GM12878 (cell line): ENCODE measurements at regions not wholly inside any gene's neighbourhood (a gene's known extent, or its start where the extent isn't known, plus 50 kb on each side); places are given as distances from the start of the nearest gene placed in this dataset.

Source experiments
- ATAC-seq: fragments of 200-7000 bp; cut with Tn5 transposase; 3 replicates; pipeline ENCODE4 v1.9.1; 2020; ENCODE audit warnings: mild to moderate bottlenecking, moderate library complexity
- BruUV-seq: library from RNA; stranded (reverse); fragments of 400-500 nt; replicated peaks from 2 replicates; lab custom pipeline; 2021; lab: Mats Ljungman, UMichigan
- CTCF ChIA-PET: fragments of 300-600 bp; sonication (Branson Sonifier 250); formaldehyde crosslinking; extraction: SDS; loops from one replicate; lab custom pipeline; 2021; ENCODE audit warnings: inconsistent platforms; lab: Yijun Ruan, JAX
- POLR2A ChIA-PET: fragments of 350-600 bp; formaldehyde crosslinking; extraction: SDS; loops from one replicate; lab custom pipeline; 2021; ENCODE audit warnings: inconsistent platforms; lab: Charles Lee
- RAD21 ChIA-PET: fragments of 300-600 bp; sonication (Branson Sonifier 250); formaldehyde crosslinking; loops from one replicate; lab custom pipeline; 2023; ENCODE audit warnings: antibody characterized with exemption; ENCODE audit not compliant: unreplicated experiment; lab: Charles Lee
- SMC1A ChIA-PET: fragments of 300-600 bp; sonication (Branson Sonifier 250); formaldehyde crosslinking; loops from one replicate; lab custom pipeline; 2023; ENCODE audit not compliant: unreplicated experiment, uncharacterized antibody; lab: Charles Lee
- DNase-seq: peaks from one replicate; pipeline ENCODE4 v3.0.0-alpha.2; 2011; ENCODE audit warnings: low read depth, low spot score
- FAIRE-seq: peaks from 3 replicates; lab custom pipeline; 2011; peaks lifted over from hg19 to GRCh38; lab: Jason Lieb, UNC
- H2AFZ ChIP-seq: 2 replicates; pipeline ENCODE4 v1.6.0; 2011; ENCODE audit warnings: low read depth, low read length, control low read depth; ENCODE audit not compliant: control insufficient read depth
- H3K27ac ChIP-seq: 2 replicates; pipeline ENCODE4 v1.5.1; 2011; ENCODE audit warnings: control low read depth; ENCODE audit not compliant: control insufficient read depth, insufficient read depth
- H3K27me3 ChIP-seq, 2 experiments: replicated peaks in 1 of 2; 2 replicates each; pipeline versions ENCODE4 v1.6.0 to v1.6.1; 2011; ENCODE audit warnings: low read length in 1 of 2; ENCODE audit not compliant: control insufficient read depth in 2 of 2, insufficient read depth in 2 of 2
- H3K36me3 ChIP-seq, 2 experiments: 2 replicates each; pipeline ENCODE4 v1.5.1; 2011; ENCODE audit warnings: low read length in 1 of 2; ENCODE audit not compliant: control insufficient read depth in 2 of 2, insufficient read depth in 2 of 2
- H3K4me1 ChIP-seq: 2 replicates; pipeline ENCODE4 v1.6.1; 2011; ENCODE audit warnings: mild to moderate bottlenecking, low read length, moderate library complexity, mixed read lengths; ENCODE audit not compliant: control insufficient read depth, insufficient read depth
- H3K4me2 ChIP-seq: 2 replicates; pipeline ENCODE4 v1.6.0; 2011; ENCODE audit warnings: control low read depth; ENCODE audit not compliant: control insufficient read depth, insufficient read depth
- H3K4me3 ChIP-seq: fragments of 200-600 bp; sonication (generic); 2 replicates; pipeline ENCODE4 v1.5.1; 2016
- H3K79me2 ChIP-seq: 2 replicates; pipeline ENCODE4 v1.6.0; 2011; ENCODE audit warnings: low read length; ENCODE audit not compliant: control insufficient read depth, insufficient read depth
- H3K9ac ChIP-seq: 2 replicates; pipeline ENCODE4 v1.8.0; 2011; ENCODE audit warnings: low read length, control low read depth, mixed read lengths; ENCODE audit not compliant: control insufficient read depth, insufficient read depth
- H3K9me3 ChIP-seq: replicated peaks from 3 replicates; pipeline ENCODE4 v1.5.1; 2011; ENCODE audit warnings: mild to moderate bottlenecking, low read length; ENCODE audit not compliant: control insufficient read depth, insufficient read depth
- H4K20me1 ChIP-seq: 2 replicates; pipeline ENCODE4 v1.6.0; 2011; ENCODE audit not compliant: control insufficient read depth, insufficient read depth
- ATF7 ChIP-seq: fragments of 450-650 bp; IDR thresholded peaks from 2 replicates; pipeline ENCODE4 v1.6.1; 2016; ENCODE audit warnings: low read depth, mild to moderate bottlenecking
- FOXM1 ChIP-seq: IDR thresholded peaks from 2 replicates; pipeline ENCODE4 v1.6.1; 2012; ENCODE audit warnings: low read depth, mild to moderate bottlenecking, inconsistent platforms, low read length, moderate library complexity
- JUNB ChIP-seq: IDR thresholded peaks from 2 replicates; pipeline ENCODE4 v1.6.1; 2016; ENCODE audit warnings: antibody characterized with exemption, mild to moderate bottlenecking
- POLR2AphosphoS2 ChIP-seq: IDR thresholded peaks from 2 replicates; pipeline ENCODE4 v1.6.1; 2011; ENCODE audit warnings: low read depth, mild to moderate bottlenecking, low read length, improper control_type of control experiment, moderate library complexity
- RFX5 ChIP-seq: IDR thresholded peaks from 2 replicates; pipeline ENCODE4 v1.6.1; 2011; ENCODE audit warnings: low read depth, low read length, improper control_type of control experiment
- SIX5 ChIP-seq: IDR thresholded peaks from 2 replicates; pipeline ENCODE4 v1.6.1; 2011; ENCODE audit warnings: mild to moderate bottlenecking, low read depth, low read length, moderate library complexity; ENCODE audit not compliant: severe bottlenecking
- SMAD1 ChIP-seq: fragments of 450-650 bp; IDR thresholded peaks from 2 replicates; pipeline ENCODE4 v1.6.1; 2018; ENCODE audit warnings: mild to moderate bottlenecking, low read depth; ENCODE audit not compliant: partially characterized antibody
- WGBS: methylation state at CpG from one replicate; pipeline ENCODE4 v1.1.6; 2016; ENCODE audit warnings: low lambda C conversion rate; ENCODE audit not compliant: insufficient replicate concordance, insufficient coverage; ENCODE audit errors: missing lambda C conversion rate; 5-methylcytosine and 5-hydroxymethylcytosine counted together
- in situ Hi-C: fragments of 300-500 bp; cut with MboI; formaldehyde crosslinking; loops from 9 replicates; pipeline ENCODE4 v1.14.3; 2018; ENCODE audit warnings: mixed read lengths
- intact Hi-C: fragments of 100-400 bp; cut with micrococcal nuclease; formaldehyde crosslinking; loops from one replicate; pipeline ENCODE4 v1.14.2; 2022; ENCODE audit not compliant: unreplicated experiment
- TF ChIP-seq, protein P1 (sequence below): fragments of 450-650 bp; IDR thresholded peaks from 2 replicates; pipeline ENCODE4 v1.6.1; 2017; ENCODE audit warnings: mild to moderate bottlenecking
- TF ChIP-seq, protein P2 (sequence below): IDR thresholded peaks from 2 replicates; pipeline ENCODE4 v1.6.1; 2012; ENCODE audit warnings: low read depth, low read length, improper control_type of control experiment

DNA sequence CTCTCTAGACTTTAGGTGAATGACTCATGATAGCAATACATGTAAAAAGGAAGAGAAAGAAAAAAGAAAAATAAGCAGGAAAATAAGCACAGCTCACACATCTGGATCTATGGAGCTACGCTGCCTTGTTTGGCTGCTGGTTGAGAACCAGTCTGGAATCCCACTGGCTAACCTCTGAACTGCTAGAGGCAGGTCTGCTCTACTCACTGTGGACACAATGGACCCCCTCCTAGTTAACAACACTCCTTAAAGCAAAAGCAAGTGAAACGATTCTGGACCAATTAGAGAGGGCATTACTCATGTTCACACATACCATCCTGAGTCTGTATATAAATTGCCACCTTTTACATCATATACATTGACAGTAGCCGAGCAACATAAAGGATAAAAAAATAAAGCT lies 383.2 kb upstream of the FLRT2 start:
- FAIRE-seq (no peak), DNase-seq (no peak)
- no peaks in the 10 kb centered on the region for H3K36me3 ChIP-seq
- CTCF ChIA-PET: no interaction called here
- RAD21 ChIA-PET: no interaction called here
- TF ChIP-seq, protein P1, sequence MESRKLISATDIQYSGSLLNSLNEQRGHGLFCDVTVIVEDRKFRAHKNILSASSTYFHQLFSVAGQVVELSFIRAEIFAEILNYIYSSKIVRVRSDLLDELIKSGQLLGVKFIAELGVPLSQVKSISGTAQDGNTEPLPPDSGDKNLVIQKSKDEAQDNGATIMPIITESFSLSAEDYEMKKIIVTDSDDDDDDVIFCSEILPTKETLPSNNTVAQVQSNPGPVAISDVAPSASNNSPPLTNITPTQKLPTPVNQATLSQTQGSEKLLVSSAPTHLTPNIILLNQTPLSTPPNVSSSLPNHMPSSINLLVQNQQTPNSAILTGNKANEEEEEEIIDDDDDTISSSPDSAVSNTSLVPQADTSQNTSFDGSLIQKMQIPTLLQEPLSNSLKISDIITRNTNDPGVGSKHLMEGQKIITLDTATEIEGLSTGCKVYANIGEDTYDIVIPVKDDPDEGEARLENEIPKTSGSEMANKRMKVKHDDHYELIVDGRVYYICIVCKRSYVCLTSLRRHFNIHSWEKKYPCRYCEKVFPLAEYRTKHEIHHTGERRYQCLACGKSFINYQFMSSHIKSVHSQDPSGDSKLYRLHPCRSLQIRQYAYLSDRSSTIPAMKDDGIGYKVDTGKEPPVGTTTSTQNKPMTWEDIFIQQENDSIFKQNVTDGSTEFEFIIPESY: no peak
- TF ChIP-seq ATF7 (no peak), FOXM1 (no peak), SIX5 (no peak), RFX5 (no peak), JUNB (no peak)
- TF ChIP-seq, all 136 proteins: peak for 0
- 3% methylated on average over 3 of the region's 3 CpGs for WGBS
- Histone ChIP-seq H3K27ac (no peak overlapping the region), H3K4me1 (no peaks in the 10 kb centered on the region), H3K9me3 (no peaks in the 10 kb centered on the region), H3K4me2 (no peak overlapping the region), H3K27me3 (no peaks in the 10 kb centered on the region), H2AFZ (no peak overlapping the region), H3K79me2 (no peaks in the 10 kb centered on the region), H4K20me1 (no peaks in the 10 kb centered on the region), H3K9ac (no peak overlapping the region), H3K4me3 (no peak overlapping the region)
- ChIA-PET POLR2A (no interaction called here), SMC1A (no interaction called here)
- BruUV-seq: no TSS peak
- intact Hi-C loops (no loop called here), in situ Hi-C loops (no loop called here)
- ATAC-seq: no peak

DNA sequence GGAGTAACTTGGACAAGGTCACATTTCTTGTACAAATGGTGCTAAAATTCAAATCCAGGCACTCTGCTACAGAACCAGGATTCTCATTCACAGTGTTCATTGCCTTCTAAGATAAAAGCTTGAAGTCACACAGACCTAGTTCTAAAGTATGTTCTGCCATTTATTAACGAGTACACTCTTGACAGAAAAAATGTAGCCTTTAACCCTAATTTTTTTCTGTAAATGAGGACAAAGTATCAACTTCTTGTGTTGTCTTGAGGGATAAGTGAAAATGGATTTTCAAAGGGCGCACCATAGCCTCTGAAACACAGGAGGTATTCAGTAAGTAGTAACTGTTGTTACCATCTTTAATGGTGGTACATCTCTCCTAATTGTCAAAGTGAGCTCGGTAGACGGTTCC lies 379.8 kb upstream of the FLRT2 start:
- in situ Hi-C loops (no loop called here), intact Hi-C loops (no loop called here)
- no peak overlapping the region for H2AFZ ChIP-seq
- no peaks in the 10 kb centered on the region for H3K4me1 ChIP-seq
- CTCF ChIA-PET: no interaction called here
- H3K36me3 ChIP-seq: no peaks in the 10 kb centered on the region
- DNase-seq: no peak
- RAD21 ChIA-PET: no interaction called here
- no peak for FAIRE-seq
- no peak overlapping the region for H3K9ac ChIP-seq
- POLR2A ChIA-PET: no interaction called here
- H3K4me3 ChIP-seq: no peak overlapping the region
- TF ChIP-seq, protein P2, sequence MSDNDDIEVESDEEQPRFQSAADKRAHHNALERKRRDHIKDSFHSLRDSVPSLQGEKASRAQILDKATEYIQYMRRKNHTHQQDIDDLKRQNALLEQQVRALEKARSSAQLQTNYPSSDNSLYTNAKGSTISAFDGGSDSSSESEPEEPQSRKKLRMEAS: no peak
- TF ChIP-seq SMAD1 (no peak), POLR2AphosphoS2 (no peak)
- SMC1A ChIA-PET: no interaction called here
- H3K27me3 ChIP-seq: no peaks in the 10 kb centered on the region
- no peaks in the 10 kb centered on the region for H4K20me1 ChIP-seq
- no peak for ATAC-seq
- H3K27ac ChIP-seq: no peak overlapping the region
- no peaks in the 10 kb centered on the region for H3K9me3 ChIP-seq
- H3K4me2 ChIP-seq: no peak overlapping the region
- no peaks in the 10 kb centered on the region for H3K79me2 ChIP-seq
- no TSS peak for BruUV-seq
- 0% methylated on average over 4 of the region's 4 CpGs for WGBS
